ENCODE measurements at regions not wholly inside any gene's neighbourhood (a gene's known extent, or its start where the extent isn't known, plus 50 kb on each side); places are given as distances from the start of the nearest gene placed in this dataset.
A peak's percentile ranks its signal among the peaks of the same experiment; 100 is the strongest.

DNA sequence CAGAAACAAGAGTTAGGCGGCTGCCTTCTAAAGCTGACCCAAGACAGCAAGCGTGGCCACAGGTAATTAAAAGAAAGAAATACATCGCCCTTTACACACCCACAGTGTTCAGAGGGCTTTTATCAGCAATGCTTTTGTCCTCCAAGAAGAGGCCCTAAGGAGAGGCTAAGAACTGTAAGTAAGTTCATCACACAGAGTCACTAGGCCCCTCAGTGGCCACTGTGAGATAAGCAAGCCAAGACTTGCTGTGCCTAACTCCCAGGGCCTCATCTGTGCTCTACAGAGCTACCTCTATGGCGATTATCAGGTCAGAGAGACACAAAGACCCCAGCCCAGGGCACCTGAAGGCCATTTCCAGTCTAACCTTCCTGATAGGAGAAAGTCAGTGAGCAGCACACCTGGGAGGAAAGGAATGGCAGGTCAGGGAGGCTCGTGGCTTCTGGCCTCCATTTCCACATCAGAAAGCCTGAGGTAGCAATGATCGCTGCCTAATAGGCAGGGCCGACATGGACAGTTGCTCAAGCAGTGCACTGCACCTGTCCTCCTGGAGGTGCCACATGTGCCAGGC is 545.2 kb upstream of the CDH11 start:
- peak; percentile 2 for DNase-seq (ENCODE audit: low read depth)

DNA sequence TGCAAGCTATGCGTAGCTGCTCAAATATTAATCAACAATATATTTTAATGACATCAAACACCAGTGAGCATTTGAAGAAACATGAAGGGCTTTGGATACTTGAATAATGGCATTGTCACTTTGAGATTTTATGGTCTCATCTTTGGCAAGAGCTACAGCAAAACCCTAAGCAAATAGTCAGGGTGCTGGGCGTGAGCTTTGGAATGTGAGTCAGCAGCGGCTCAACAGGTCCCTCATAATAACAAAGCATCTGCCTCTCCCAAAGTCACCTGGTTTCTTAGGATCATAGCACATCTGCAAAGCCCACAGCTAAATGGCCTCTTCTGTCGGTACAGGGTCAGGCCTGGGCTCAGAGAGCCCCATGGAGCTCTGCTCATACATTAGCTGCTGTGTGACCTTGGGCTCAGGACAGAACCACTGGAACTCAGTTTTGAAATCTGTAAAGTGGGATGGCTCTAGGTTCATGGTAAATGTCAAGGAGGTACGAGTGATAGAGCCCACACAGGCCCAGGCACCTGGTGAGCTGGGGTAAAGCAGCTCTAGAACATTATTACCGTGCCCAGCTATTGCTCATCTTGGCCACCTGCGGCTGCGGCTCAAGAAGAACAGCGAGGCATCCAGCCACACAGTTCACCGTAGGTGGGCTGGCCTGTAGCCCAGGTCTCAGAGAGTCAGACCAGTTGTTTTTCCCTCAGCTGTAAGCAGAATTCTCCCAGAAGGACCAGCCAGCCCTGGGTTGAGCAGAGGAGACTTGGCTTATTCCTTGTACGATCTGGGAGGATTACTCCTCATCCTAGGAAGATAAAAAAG is 544.5 kb upstream of the CDH11 start:
- DNase-seq (ENCODE audit: low read depth), result no peak

DNA sequence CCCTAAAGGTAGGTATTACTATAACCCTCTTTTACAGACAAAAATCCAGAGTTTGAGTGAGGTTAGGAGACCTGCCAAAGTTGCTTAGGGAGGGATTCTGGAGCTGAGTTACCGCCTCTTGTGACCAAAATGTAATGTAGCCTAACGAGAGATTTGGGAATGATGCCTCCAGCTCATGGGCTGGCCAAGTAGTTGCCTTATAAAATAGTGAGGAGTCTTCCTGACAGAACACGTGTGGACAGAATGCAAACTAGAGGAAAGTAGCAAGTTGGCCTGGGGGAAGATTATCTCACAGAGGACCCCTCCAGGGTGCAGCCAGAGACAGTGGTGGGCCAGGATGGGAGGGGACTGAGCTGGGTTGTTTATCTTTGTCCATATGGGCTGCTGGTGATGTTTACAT is 543.7 kb upstream of the CDH11 start:
- DNase-seq (ENCODE audit: low read depth), result no peak

DNA sequence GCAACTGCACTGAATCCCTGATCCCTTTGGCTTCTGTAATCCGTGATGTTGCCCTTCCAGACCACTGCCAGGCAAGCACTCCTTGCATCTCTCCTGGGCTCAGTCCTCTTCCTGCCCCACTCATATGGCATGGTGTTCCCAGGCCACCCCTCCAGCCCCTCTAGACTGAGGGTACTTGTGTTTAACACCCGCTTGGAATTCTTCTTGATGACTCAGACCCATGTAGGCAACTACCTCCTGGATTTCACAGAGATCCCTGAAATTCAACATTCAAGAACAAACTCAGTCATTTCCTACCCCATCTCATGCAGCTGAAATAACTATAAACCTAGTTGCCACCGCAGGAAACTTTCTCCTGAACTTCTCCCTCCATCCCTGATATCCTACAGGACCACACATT is 541.9 kb upstream of the CDH11 start:
- peak; percentile 23 for DNase-seq (ENCODE audit: low read depth)

DNA sequence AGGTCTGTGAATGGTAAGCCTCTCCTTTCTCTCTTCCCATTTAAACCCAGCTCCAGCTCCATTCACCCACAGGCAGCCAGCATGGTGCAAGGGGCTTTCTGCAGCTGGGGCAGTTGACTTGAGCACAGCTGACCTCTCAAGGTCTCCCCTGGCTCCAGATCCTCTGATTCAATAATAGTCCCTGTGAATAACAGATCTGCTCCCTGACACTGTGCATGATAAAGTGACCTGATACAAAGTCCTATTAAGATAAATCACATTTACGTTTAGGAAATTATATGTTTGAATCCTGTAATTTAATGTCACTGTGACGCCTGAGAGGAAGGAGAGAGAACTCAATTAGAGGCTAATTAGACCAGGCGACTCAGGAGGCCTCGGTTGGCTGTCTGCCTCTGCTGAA is 540.4 kb upstream of the CDH11 start:
- no peak for DNase-seq (ENCODE audit: low read depth)

DNA sequence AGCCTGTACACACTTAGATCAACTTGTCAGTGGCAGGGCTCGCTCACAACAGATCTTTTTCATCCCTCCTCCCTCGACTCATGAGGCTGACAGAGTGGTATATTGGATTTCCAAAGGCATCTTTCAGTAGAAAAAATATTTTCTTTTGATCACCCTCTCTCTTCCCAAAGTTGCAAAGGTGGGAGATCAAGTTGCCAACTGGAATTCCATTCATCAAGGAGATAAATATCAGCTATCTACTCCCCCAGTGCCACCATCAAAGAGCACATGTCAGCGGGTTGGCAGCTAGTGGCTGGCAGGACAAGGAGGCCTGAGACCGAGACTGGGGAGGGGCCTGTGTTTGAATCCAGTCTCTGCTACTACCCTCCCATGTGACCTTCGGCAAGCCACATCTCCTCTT is 539.7 kb upstream of the CDH11 start:
- DNase-seq (ENCODE audit: low read depth), result no peak

DNA sequence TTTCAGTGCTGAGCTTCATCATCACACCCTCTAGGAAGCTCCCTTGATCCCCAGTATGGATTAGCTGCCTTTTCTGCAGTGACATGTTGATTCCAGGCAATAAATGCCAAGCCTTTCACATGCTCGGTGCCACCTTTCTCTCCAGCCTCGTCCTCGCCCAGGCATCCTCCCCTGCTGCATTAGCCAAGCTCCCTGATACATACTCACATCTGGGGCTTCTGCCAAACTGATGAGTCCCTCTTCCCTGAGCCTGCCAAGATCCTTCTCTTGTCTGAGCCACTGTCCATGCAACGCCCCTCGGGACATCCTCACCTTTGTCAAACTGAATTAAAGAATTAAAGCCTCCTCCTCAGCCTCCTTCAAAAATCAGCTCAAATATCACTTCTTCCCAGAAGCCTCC is 538.5 kb upstream of the CDH11 start:
- peak; percentile 19 for DNase-seq (ENCODE audit: low read depth)

DNA sequence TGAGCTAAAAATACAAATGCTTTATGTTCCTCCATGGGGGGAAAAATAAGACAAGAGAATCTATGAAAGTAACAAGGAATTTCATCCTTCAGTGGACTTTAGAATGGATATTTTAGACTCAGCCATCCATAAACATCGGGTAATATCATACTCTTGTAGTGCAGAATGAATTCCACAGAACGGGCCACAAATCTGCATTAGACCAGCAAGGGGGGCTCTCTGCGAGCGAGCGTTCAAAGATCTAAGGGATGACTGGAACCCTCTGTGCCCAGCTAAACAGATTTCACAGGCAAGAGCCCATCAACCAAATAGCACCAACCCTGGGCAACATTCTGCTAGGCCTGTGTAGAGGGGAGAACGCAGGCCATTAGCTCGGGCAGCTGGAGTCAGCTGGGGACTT is 537.9 kb upstream of the CDH11 start:
- DNase-seq (ENCODE audit: low read depth), result no peak

DNA sequence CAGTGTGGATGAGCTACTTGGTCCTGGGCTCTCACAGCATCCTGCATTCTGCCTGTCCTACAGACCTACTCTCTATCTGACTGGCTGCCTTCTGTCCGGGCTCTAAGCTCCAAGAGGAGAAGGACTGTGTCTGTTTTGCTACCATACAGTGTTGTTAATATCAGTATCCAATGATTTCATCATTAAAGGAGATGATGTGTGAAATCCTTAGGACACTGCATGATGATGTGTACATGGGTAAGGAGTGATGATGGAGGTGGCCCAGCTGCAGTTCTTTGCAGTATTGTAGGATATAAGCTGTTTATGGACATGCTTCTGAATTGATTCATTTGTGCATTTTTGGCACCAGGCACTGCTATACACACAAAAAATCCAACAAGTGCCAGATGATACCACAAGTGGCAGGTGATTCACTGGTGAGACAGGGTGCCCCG is 536.9 kb upstream of the CDH11 start:
- DNase-seq (ENCODE audit: low read depth), result peak; percentile 32

DNA sequence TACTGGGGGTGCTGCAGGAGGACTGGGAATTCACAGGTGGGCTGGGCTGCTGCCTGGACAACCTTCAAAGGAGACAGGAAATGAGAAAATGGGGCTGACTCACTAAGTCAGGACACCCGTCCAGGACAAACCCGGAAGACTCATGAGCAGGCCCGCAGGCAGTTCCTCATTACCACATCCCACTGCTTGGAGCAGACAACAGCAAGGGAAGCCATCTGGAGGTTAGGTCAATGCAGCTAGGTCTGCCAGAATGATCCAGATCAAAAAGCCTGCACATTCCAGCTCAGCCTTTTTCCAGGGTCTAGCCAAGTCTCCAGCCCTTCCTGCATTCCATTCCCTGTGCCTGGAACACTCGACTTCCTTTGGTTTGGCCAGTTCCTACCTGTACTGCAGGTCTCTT is 536.5 kb upstream of the CDH11 start:
- DNase-seq (ENCODE audit: low read depth), result peak; percentile 80

DNA sequence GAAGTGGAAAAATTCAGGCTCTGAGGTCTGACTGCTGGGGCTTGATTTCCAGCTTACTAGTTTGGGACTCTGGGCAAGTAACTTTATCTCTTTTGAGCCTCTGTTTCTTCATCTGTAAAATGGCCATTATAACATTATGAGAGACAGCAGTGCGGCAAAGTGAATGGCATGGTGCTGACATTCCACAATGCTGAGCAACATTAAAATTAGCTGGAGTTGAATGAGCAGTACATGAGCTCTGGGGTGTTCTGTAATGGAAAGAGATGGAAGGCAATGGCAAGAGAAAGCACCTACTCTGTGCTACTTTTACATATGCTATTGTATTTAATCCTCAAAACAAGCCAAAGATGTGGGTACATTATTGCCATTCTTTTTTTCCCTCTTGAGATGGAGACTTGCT is 535.7 kb upstream of the CDH11 start:
- DNase-seq (ENCODE audit: low read depth), result peak; percentile 2

DNA sequence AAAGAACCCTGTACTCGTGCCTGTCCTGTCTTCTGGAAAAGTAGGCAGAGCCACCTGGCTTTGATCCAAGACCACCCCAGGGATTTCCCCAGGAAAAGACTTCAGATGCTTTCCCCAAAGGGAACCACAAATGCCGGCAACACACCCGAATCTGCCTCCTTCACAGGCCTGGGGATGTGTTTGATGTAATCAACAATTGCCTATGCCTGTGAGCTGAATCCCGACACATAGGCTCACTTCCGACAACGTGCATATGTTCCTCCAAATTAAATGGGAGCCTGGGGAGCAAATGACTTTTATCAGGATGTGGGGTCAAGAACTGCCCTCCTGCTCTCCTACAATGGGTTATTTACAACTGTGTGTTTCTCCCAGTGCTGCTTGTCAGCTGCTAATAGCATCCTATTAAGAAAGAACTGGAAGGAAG is 535.2 kb upstream of the CDH11 start:
- no peak for DNase-seq (ENCODE audit: low read depth)

DNA sequence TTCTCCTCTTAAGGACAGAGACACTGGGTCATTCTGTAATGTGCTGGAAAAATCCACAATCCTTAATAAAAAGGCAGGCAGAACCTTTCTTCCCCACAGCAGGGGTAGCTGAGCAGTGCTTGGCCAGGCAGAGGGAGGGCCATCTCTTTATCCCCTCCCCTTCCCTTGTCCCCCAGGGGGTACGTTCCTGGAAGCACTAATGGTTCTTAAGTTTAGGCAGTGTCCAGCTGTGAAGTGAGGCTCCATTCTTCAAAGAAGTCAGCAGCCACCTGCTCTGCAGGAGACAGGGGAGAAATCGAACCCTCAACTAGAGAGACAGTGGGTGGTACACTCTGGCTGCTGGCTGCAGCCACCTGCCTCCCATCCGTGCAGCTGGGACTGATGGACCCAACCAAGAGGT is 533.9 kb upstream of the CDH11 start:
- no peak for DNase-seq (ENCODE audit: low read depth)

DNA sequence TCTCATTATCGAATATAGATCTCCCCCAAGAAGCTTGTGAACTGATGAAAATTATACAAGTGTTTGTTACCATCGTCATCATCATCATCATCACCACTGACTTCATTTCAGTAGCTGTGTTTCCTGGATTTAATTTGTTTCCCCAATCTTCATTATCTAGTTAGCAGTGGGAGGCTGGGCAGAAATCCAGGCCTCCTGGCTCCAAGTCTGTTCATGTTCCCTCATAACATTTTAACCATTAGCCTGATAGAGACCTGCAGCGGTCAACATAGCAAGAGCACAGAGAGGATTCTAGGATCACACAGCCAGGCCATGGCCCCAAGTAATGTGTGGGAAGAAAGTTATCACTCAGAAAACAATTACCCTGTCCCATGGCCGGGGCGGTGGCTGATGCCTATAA is 526.2 kb upstream of the CDH11 start:
- no peak for DNase-seq (ENCODE audit: low read depth)

DNA sequence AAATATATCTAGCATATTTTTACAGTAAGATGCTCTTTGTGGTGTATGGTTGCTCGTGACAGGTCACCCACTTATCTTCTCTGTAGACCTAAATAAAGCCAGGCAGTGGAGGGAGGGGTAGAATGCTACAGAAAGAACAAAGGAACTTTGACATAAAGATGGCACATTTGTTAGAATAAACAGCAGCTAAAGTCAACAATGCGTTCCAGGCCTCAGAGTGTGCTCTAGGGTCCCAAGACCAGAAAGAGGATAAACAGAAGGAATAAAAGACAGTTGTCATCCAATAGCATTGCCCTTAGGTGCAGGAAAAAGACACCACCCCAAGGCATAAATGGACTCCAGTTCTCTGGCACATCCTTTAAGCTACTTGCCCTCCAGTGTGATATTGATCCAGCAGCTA is 523.0 kb upstream of the CDH11 start:
- no peak for DNase-seq (ENCODE audit: low read depth)

DNA sequence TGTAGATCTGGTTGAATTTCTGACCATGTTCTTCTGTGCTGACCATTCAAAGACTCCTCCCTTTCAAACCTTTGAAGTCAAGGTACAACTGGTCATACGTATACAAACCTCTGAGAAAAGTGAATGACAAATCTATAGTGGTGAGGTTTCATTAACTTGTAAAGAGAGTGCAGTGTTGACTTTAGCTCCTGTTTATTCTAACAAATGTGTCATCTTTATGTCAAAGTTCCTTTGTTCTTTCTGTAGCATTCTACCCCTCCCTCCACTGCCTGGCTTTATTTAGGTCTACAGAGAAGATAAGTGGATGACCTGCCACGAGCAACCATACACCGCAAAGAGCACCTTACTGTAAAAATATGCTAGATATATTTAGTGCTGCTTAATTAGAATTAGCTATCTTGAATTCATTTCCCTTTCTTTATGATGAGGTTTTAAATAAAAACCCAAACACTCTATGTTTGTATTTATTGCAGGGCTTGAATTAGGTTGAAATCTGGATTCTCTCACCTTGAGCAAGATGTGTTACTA is 520.0 kb upstream of the CDH11 start:
- DNase-seq (ENCODE audit: low read depth), result no peak

DNA sequence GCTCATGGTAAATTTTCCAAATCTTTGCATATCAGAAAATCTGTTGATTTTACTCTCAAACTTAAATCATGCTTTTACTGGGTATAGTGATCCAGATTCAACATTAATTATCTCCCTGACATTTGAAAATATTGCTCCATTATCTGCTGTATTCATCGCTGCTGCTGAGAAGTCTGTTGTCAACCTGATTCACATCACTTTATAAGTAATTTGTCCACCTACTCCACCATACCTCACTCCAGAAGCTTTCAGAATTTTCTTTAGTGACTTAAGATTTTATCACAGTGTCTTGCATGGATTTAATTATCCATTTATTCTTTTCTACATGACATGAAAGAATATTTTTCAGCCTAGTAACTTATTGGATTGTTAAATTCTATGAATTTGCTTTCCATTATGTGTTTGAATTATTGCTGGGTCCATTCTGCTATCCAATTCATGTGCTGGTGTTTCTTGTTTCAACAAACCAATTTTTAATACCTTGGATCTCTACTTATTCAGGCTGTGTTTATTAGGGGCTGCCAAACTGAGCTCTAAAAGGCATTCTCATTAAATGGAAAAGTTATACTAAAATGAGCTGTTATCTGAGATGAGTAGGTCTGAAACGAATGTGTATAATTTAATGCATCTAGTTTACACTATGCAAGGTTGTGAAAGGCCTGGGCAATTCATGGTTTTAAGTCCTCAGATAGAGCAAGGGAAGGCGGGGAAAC is 519.3 kb upstream of the CDH11 start:
- no peak for DNase-seq (ENCODE audit: low read depth)

DNA sequence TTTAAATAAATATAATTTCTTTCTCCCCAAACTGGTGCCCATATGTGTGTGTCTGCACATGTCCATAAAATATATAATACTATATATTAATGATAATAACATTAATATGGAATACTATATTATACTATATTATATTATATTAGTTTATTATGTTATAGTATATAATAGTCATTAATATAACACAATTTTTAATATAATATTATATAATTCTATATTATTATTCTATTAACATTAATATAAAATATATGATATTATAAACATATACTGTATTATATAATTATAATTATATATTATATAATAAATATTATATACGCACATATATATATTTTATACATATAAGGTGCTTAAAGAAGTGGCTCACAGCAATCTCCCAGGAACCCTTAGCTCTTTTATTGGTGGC is 513.0 kb upstream of the CDH11 start:
- DNase-seq (ENCODE audit: low read depth), result no peak

DNA sequence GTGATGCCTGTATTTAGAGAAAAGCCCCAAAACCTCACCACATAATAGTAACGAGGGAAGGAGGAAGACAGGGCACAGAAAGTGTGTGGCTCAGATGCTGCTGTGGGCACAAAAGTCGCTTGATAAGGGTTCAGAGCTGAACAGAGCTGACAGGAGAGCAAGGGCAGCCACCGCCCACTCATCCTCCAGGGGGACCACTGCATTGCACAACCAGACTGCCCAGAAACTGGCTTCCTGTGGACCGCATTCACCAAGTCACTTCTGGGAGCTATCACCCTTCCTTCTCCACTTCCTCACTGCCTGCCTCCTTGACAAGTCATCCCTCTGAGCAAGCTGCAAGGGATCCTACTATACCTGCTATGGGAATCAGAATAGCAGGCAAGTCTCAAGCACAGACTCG is 512.4 kb upstream of the CDH11 start:
- no peak for DNase-seq (ENCODE audit: low read depth)

DNA sequence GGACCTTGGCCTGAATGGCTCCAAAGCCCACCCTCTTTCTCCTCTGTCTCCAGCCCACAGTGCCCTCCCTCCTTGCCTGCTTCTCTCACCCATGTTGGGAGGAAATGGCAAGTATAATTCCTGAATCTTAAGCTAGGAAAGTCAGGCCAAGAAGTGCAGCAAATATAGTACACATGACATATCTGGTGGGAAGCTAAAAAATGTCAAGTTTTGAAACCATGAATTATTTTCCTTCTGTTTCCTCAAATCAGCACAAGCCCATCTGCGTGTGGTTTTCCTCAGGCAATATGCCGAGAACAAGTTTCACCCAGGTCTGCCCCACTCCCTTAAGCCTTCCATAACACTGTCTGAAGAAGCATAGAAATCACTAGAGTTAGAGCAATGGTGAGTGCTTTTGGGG is 502.8 kb upstream of the CDH11 start:
- no peak for DNase-seq (ENCODE audit: low read depth)

DNA sequence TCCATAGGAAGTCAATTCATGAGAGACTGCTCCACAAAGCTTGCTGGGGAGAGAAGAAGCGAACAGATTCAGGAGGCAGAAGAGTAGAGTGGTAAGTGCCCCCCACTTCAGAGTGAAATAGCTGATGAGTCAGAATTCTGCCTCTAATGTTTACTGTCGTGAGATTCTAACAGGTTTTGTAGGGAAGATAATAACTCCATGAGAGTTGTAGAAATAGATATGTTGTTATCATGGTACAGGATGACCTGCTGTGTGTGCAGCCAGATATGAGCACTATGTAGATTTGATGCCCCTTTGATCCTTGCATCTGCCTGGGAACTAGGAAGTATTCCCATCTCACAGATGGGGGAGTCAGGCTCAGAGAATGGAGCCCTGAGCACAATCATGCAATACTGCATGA is 502.4 kb upstream of the CDH11 start:
- no peak for DNase-seq (ENCODE audit: low read depth)

DNA sequence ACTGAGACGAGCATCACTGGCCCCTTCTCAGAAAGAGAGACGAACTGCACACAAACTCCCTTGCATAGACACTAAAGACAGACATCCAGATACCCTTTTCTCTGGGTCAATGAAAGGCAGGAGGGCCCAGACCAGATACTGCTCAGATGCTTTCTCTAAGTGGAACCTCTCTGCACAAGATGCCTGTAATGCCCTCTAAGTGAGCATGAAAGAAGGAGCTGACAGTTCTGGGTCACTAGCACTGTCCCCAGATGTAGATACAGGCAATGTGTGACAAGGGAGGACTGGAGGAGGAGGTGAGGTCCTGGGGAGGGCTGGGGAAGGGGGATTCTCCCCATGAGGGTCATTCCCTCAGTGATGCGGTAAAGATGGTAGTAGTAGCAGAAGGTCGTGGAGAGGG is 501.0 kb upstream of the CDH11 start:
- no peak for DNase-seq (ENCODE audit: low read depth)

DNA sequence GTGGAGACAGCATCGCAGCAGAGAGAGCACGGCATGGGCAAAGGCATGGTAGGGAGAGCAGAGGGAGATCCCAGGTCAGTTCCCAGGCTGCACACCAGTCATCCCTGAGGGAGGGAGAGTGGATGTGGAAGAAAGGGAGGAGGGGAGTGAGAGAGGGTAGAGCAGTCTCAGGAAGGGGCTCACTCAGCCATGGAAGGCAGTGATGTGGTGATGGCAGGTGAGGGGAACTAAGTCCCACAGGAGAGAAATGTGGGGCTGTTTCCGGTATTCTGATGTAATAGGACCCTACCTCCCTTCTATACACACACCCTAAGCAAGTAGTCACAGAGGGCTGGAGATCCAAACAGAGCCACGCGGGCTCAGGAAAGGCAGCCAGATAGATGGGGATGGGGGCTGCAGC is 500.3 kb upstream of the CDH11 start:
- DNase-seq (ENCODE audit: low read depth), result no peak
